ENCODE measurements at regions not wholly inside any gene's neighbourhood (a gene's known extent, or its start where the extent isn't known, plus 50 kb on each side); places are given as distances from the start of the nearest gene placed in this dataset.

DNA sequence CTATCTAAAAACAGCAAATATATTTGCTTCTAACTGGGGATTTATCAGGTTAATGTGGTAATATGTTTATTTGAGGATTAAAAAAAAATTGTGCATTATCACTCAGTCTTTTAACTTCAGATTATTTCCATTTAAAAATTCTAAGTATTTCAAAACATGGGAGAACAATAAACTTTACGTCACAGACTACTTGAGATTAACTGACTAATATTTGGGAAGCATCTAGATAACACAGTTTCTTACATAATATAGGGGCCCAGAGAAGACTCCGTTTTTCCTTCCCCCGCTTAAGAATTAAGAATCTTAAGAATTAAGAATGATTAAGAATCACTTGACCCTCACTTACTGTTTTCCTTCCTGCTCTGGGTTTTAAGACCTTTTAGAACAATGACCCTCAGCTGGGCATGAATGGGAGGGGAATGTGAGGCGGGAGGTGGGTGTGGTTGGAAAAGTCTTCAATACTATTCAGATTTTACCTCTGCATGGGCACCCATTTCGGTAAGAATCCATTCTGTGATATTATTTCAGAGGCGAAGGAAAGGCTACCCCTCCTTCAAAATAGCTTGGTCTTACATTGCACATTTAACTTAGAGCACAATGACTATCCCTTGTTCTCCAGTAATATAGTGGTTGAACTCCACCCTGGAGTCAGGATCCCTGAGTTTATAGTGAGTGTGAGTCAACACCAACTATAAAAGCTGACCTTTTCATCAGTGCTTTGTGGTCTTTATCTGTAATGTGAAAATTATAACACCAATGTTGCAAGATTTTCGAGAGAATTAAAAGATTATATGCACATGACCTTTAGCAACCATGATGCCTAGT, 821.3 kb downstream of the USP25 start:
- Histone ChIP-seq H3K36me3 (ENCODE audit: control insufficient read depth, insufficient read depth, low read length) (no peaks in the 10 kb centered on the region), H3K27me3 (replicated peaks; ENCODE audit: control insufficient read depth, insufficient read depth, low read length) (no peaks in the 10 kb centered on the region), H3K4me1 (peaks cover 12% of the 10 kb centered on the region), H3K4me3 (ENCODE audit: low read depth, low read length) (no peak overlapping the region), H3K9me3 (no peaks in the 10 kb centered on the region)
- ChIA-PET CTCF (no interaction called here), POLR2A (no interaction called here)
- Mint-ChIP-seq H3K27ac (ENCODE audit: unreplicated experiment) (no peak overlapping the region), H3K4me1 (ENCODE audit: low read depth, unreplicated experiment) (peaks cover 2% of the 10 kb centered on the region), H3K36me3 (ENCODE audit: insufficient read depth, unreplicated experiment) (no peaks in the 10 kb centered on the region), H3K27me3 (ENCODE audit: insufficient read depth, unreplicated experiment) (no peaks in the 10 kb centered on the region), H3K4me3 (ENCODE audit: unreplicated experiment) (no peak overlapping the region), H3K9me3 (ENCODE audit: unreplicated experiment) (no peaks in the 10 kb centered on the region)
- intact Hi-C loops (cut with micrococcal nuclease; ENCODE audit: unreplicated experiment), result no loop called here
- no TSS peak for BruUV-seq (replicated peaks)
- TF ChIP-seq, protein P1, sequence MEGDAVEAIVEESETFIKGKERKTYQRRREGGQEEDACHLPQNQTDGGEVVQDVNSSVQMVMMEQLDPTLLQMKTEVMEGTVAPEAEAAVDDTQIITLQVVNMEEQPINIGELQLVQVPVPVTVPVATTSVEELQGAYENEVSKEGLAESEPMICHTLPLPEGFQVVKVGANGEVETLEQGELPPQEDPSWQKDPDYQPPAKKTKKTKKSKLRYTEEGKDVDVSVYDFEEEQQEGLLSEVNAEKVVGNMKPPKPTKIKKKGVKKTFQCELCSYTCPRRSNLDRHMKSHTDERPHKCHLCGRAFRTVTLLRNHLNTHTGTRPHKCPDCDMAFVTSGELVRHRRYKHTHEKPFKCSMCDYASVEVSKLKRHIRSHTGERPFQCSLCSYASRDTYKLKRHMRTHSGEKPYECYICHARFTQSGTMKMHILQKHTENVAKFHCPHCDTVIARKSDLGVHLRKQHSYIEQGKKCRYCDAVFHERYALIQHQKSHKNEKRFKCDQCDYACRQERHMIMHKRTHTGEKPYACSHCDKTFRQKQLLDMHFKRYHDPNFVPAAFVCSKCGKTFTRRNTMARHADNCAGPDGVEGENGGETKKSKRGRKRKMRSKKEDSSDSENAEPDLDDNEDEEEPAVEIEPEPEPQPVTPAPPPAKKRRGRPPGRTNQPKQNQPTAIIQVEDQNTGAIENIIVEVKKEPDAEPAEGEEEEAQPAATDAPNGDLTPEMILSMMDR (IDR thresholded peaks at IDR 0.05; ENCODE audit: insufficient read depth in 1 of 2, low read depth in 1 of 2, low read length in 1 of 2, severe bottlenecking in 1 of 2, unreplicated experiment in 1 of 2), result no peak
- DNase-seq, result no peak

DNA sequence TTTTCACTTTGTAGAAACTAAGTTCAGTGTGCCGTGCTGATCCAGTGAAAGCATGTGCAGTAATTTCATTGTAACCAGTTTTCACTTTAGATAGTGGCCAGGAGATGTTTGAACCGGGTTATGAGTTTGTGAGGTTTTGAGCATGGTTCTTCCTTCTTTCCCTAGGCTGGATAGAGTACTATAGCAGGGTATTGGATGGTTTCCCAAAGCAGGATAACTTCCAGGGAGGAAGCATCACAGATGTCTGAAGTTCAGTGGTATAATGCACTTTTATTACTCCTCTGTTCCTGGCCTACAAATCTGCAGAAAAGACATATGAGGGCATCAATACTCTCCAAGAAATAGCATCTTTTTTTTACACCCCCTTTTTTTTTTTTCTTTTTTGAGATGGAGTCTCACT, 823.1 kb downstream of the USP25 start:
- TF ChIP-seq, protein P1 (IDR thresholded peaks at IDR 0.05; ENCODE audit: insufficient read depth in 1 of 2, low read depth in 1 of 2, low read length in 1 of 2, severe bottlenecking in 1 of 2, unreplicated experiment in 1 of 2), result no peak
- CTCF ChIA-PET, result no interaction called here

DNA sequence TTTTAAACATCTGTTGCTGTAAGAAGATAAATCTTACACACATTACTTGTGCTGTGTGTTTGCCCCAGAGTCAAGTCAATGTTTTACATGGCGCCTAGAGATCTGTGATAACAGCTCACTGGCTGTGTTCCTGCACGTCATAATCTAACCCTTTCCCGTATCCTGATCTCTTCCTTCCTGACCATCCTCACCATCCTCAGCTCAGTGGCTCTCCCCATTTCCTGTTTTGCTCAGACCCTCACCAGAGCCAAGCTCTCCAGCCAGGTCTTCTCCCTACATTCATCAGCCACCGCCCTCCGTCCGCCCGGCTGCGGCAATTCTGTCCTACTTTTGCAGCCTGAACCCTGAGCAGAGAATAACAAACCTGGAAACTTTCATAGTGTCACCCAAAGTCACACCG, 824.7 kb downstream of the USP25 start:
- TF ChIP-seq, protein P1 (IDR thresholded peaks at IDR 0.05; ENCODE audit: insufficient read depth in 1 of 2, low read depth in 1 of 2, low read length in 1 of 2, severe bottlenecking in 1 of 2, unreplicated experiment in 1 of 2), result no peak
- H3K27ac Mint-ChIP-seq (ENCODE audit: unreplicated experiment), result peak overlapping the region; percentile 3
- CTCF ChIA-PET, result no interaction called here
- POLR2A ChIA-PET, result no interaction called here
- intact Hi-C loops (cut with micrococcal nuclease; ENCODE audit: unreplicated experiment), result no loop called here
- no peaks in the 10 kb centered on the region for H3K36me3 ChIP-seq (ENCODE audit: control insufficient read depth, insufficient read depth, low read length)
- no peaks in the 10 kb centered on the region for H3K36me3 Mint-ChIP-seq (ENCODE audit: insufficient read depth, unreplicated experiment)
- peaks cover 12% of the 10 kb centered on the region for H3K4me1 ChIP-seq
- no peaks in the 10 kb centered on the region for H3K27me3 ChIP-seq (replicated peaks; ENCODE audit: control insufficient read depth, insufficient read depth, low read length)
- DNase-seq, result no peak
- H3K27me3 Mint-ChIP-seq (ENCODE audit: insufficient read depth, unreplicated experiment), result no peaks in the 10 kb centered on the region
- H3K9me3 Mint-ChIP-seq (ENCODE audit: unreplicated experiment), result no peaks in the 10 kb centered on the region
- H3K4me3 ChIP-seq (ENCODE audit: low read depth, low read length), result no peak overlapping the region
- H3K9me3 ChIP-seq, result no peaks in the 10 kb centered on the region
- H3K4me3 Mint-ChIP-seq (ENCODE audit: unreplicated experiment), result no peak overlapping the region
- H3K4me1 Mint-ChIP-seq (ENCODE audit: low read depth, unreplicated experiment), result peaks cover 6% of the 10 kb centered on the region
- no TSS peak for BruUV-seq (replicated peaks)

More for the DNA sequence above, 823.1 kb downstream of the USP25 start:
- Mint-ChIP-seq H3K27me3 (ENCODE audit: insufficient read depth, unreplicated experiment) (no peaks in the 10 kb centered on the region), H3K9me3 (ENCODE audit: unreplicated experiment) (no peaks in the 10 kb centered on the region), H3K27ac (ENCODE audit: unreplicated experiment) (no peak overlapping the region), H3K4me1 (ENCODE audit: low read depth, unreplicated experiment) (peaks cover 6% of the 10 kb centered on the region), H3K36me3 (ENCODE audit: insufficient read depth, unreplicated experiment) (no peaks in the 10 kb centered on the region), H3K4me3 (ENCODE audit: unreplicated experiment) (no peak overlapping the region)
- intact Hi-C loops (cut with micrococcal nuclease; ENCODE audit: unreplicated experiment), result no loop called here
- BruUV-seq (replicated peaks), result no TSS peak
- no peak overlapping the region for H3K4me3 ChIP-seq (ENCODE audit: low read depth, low read length)
- H3K4me1 ChIP-seq, result peaks cover 12% of the 10 kb centered on the region
- POLR2A ChIA-PET, result no interaction called here
- no peaks in the 10 kb centered on the region for H3K27me3 ChIP-seq (replicated peaks; ENCODE audit: control insufficient read depth, insufficient read depth, low read length)
- no peaks in the 10 kb centered on the region for H3K36me3 ChIP-seq (ENCODE audit: control insufficient read depth, insufficient read depth, low read length)
- DNase-seq, result no peak
- no peaks in the 10 kb centered on the region for H3K9me3 ChIP-seq
